Hepatocyte (in vitro differentiated cells): ENCODE measurements at regions not wholly inside any gene's neighbourhood (a gene's known extent, or its start where the extent isn't known, plus 50 kb on each side); places are given as distances from the start of the nearest gene placed in this dataset.

Experiments
- CTCF ChIP-seq: fragments of 200-600 bp; sonication (generic); IDR thresholded peaks from 2 replicates; pipeline ENCODE4 v1.5.1; 2016; ENCODE audit warnings: antibody characterized with exemption, mild to moderate bottlenecking; ENCODE audit not compliant: poor library complexity
- EZH2 ChIP-seq: fragments of 200-600 bp; sonication (generic); IDR thresholded peaks from 2 replicates; pipeline ENCODE4 v1.6.1; 2016; ENCODE audit warnings: antibody characterized with exemption, mild to moderate bottlenecking, borderline replicate concordance
- EZH2phosphoT487 ChIP-seq: fragments of 200-600 bp; sonication (generic); IDR thresholded peaks from one replicate; pipeline ENCODE4 v1.6.1; 2018; ENCODE audit warnings: antibody characterized with exemption, mild to moderate bottlenecking, low read depth, moderate library complexity; ENCODE audit not compliant: unreplicated experiment, severe bottlenecking

- TF ChIP-seq CTCF (no peak), EZH2 (no peak), EZH2phosphoT487 (no peak)
These were observed 94.5 kb upstream of the PRKX start for GRCh38 chrX:3807906-3808305.
